DND-41 (cell line): ENCODE measurements at regions not wholly inside any gene's neighbourhood (a gene's known extent, or its start where the extent isn't known, plus 50 kb on each side); places are given as distances from the start of the nearest gene placed in this dataset.

Experiments
- CTCF ChIP-seq: IDR thresholded peaks from 2 replicates; pipeline ENCODE4 v1.5.1; 2012; ENCODE audit warnings: borderline replicate concordance, low read length, moderate library complexity, mild to moderate bottlenecking; ENCODE audit not compliant: poor library complexity, severe bottlenecking; ENCODE audit errors: extremely low read depth
- EZH2 ChIP-seq: IDR thresholded peaks from 3 replicates; pipeline ENCODE4 v1.6.1; 2012; ENCODE audit warnings: borderline replicate concordance, low read depth, mild to moderate bottlenecking, moderate library complexity, low read length, inconsistent platforms; ENCODE audit not compliant: severe bottlenecking

- no peak for TF ChIP-seq CTCF
- no peak for TF ChIP-seq EZH2
Observed at GRCh38 chr9:30932226-30932625, 1452.2 kb upstream of the ACO1 start.
